ENCODE measurements at regions not wholly inside any gene's neighbourhood (a gene's known extent, or its start where the extent isn't known, plus 50 kb on each side); places are given as distances from the start of the nearest gene placed in this dataset.

DNA sequence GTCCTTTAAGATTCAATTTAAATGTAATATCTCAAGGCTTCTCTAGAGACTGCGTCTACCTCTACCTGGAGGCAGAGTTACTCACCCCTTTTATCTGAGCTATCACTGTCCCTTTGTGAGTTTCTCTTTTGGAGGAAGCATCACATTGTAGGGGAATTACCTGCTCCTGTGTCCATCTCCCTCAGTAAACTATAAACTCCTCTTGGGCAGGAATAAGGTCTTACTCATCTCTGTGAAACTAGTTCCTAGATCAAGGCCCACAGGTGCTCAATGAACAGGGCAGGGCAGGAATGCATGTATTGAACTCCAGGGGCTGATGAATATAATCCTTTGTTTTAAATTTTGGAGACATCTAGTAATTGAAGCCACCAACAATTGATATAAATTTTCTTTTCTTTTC lies 139.8 kb upstream of the ERCC6L2 start:
- H4K20me1 ChIP-seq (ENCODE audit: insufficient read depth, low read length, poor library complexity, severe bottlenecking): no peaks in the 10 kb centered on the region
- H3K4me2 ChIP-seq (ENCODE audit: low read depth, low read length, poor library complexity, severe bottlenecking): no peak overlapping the region
- H3K4me1 ChIP-seq (ENCODE audit: insufficient read depth, low read length, poor library complexity, severe bottlenecking): peaks cover 51% of the 10 kb centered on the region
- H3K79me2 ChIP-seq (ENCODE audit: insufficient read depth, low read length): no peaks in the 10 kb centered on the region
- no peaks in the 10 kb centered on the region for H3K9me2 ChIP-seq (replicated peaks; ENCODE audit: low read depth, low read length)
- no peaks in the 10 kb centered on the region for H3K27me3 ChIP-seq (ENCODE audit: insufficient read depth, low read length, poor library complexity, severe bottlenecking)
- no peaks in the 10 kb centered on the region for H3K36me3 ChIP-seq (ENCODE audit: insufficient read depth, low read length)
- peak overlapping the region; percentile 29 for H3K9ac ChIP-seq (ENCODE audit: low read depth, low read length, poor library complexity, severe bottlenecking)
- H3K4me3 ChIP-seq (ENCODE audit: low read length, poor library complexity, severe bottlenecking): no peak overlapping the region
- H3K9me3 ChIP-seq (ENCODE audit: insufficient read depth, low read depth, low read length): no peaks in the 10 kb centered on the region
- TF ChIP-seq, protein P1, sequence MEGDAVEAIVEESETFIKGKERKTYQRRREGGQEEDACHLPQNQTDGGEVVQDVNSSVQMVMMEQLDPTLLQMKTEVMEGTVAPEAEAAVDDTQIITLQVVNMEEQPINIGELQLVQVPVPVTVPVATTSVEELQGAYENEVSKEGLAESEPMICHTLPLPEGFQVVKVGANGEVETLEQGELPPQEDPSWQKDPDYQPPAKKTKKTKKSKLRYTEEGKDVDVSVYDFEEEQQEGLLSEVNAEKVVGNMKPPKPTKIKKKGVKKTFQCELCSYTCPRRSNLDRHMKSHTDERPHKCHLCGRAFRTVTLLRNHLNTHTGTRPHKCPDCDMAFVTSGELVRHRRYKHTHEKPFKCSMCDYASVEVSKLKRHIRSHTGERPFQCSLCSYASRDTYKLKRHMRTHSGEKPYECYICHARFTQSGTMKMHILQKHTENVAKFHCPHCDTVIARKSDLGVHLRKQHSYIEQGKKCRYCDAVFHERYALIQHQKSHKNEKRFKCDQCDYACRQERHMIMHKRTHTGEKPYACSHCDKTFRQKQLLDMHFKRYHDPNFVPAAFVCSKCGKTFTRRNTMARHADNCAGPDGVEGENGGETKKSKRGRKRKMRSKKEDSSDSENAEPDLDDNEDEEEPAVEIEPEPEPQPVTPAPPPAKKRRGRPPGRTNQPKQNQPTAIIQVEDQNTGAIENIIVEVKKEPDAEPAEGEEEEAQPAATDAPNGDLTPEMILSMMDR (conservative IDR thresholded peaks at IDR 0.05; ENCODE audit: low read length): no peak
- TF ChIP-seq EZH2phosphoT487 (IDR thresholded peaks at IDR 0.05; ENCODE audit: borderline replicate concordance): no peak
- no peaks in the 10 kb centered on the region for H3F3A ChIP-seq (ENCODE audit: low read depth)
- H2AFZ ChIP-seq (ENCODE audit: low read length): no peak overlapping the region

DNA sequence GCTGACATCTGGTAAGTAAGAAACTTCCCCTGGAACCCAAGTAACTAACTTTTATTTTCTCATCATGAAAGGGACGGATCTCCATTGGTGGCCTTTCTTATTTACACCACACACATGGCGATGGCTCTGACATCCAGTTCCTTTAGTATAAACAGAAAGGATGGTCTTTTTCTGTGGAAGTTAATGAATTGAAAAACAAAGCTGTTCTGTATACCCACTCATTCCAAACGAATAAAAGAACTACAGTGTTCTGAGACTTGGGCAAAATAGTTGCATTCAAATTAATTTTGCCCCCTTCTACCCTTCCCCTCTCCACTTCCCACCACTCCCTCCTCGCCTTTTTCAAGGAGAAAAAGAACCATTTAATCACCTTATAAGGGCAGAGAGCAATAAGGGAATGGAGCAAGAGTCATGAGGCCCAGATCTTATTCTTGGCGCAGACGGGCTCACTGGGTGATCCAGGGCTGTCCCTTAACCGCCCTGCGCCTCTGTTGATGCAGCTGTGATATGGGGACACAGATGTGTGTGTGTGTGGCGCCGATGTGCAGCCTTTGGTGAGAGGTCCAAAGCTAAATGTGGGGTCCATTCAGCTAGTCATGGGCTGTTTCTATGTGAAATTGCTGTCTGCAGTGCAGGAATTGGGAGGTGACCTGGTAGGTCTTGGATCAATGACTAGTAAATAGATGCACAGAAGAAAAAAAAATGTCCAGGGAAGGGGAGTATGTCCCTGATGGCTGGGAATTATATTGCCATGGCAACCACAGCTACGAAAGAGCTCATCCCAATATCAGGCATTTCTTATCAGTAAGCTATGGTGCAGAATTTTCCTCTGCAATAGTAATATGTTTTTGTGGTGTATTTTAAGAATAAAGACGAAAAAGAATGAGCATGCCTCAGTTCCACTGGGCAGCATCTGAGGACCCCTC lies 141.5 kb upstream of the ERCC6L2 start:
- no peak overlapping the region for H3K4me3 ChIP-seq (ENCODE audit: low read length, poor library complexity, severe bottlenecking)
- no peaks in the 10 kb centered on the region for H3F3A ChIP-seq (ENCODE audit: low read depth)
- no peaks in the 10 kb centered on the region for H3K27me3 ChIP-seq (ENCODE audit: insufficient read depth, low read length, poor library complexity, severe bottlenecking)
- H3K4me2 ChIP-seq (ENCODE audit: low read depth, low read length, poor library complexity, severe bottlenecking): no peak overlapping the region
- H3K9me2 ChIP-seq (replicated peaks; ENCODE audit: low read depth, low read length): no peaks in the 10 kb centered on the region
- no peak overlapping the region for H3K9ac ChIP-seq (ENCODE audit: low read depth, low read length, poor library complexity, severe bottlenecking)
- TF ChIP-seq, protein P1 (conservative IDR thresholded peaks at IDR 0.05; ENCODE audit: low read length): no peak
- TF ChIP-seq EZH2phosphoT487 (IDR thresholded peaks at IDR 0.05; ENCODE audit: borderline replicate concordance): no peak
- peak overlapping the region; percentile 50 for H2AFZ ChIP-seq (ENCODE audit: low read length)
- no peaks in the 10 kb centered on the region for H4K20me1 ChIP-seq (ENCODE audit: insufficient read depth, low read length, poor library complexity, severe bottlenecking)
- H3K9me3 ChIP-seq (ENCODE audit: insufficient read depth, low read depth, low read length): no peaks in the 10 kb centered on the region
- peaks cover 51% of the 10 kb centered on the region for H3K4me1 ChIP-seq (ENCODE audit: insufficient read depth, low read length, poor library complexity, severe bottlenecking)
- H3K79me2 ChIP-seq (ENCODE audit: insufficient read depth, low read length): no peaks in the 10 kb centered on the region
- H3K36me3 ChIP-seq (ENCODE audit: insufficient read depth, low read length): no peaks in the 10 kb centered on the region

DNA sequence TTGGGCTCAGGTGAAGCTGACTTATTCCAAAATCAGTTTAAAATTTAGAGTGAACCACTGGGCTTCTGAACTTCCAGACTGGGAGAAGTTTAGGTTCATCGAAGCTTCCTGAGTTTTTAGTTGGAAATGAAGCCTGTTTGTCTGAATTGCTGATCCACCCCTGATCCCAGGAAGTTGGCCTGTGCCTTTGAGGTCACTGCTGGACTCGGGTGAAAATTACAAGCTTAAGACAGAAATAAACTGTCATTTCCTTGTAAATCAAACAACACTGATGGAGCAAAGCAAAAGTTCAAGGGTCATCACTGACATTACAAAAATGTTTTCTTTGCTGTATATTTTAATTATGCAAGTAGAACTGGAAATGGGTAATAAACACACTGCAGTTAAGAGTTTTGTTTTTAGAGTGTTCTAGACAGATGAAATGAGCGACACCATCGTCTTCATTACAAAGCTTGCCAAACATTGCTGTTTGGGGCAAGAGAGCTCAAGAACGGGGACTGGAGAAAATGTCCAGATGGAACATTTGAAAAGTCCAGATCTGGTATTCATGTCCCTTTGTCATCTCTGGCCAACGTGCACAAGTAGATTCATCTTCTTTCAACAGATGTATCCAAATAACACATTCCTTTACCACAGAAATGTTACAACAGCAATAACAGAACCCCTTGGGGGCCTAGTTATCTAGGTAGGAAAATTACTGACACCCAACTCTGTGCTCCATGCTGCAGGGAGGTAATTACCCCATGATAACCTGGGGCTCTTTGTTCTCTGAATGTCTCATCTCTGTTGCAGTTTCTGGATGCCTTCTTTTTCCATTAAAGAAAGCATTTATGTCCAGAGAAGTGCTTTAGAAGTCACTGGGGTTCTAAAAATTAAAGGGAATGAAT lies 142.4 kb upstream of the ERCC6L2 start:
- Histone ChIP-seq H2AFZ (ENCODE audit: low read length) (peak overlapping the region; percentile 50), H3K9me2 (replicated peaks; ENCODE audit: low read depth, low read length) (no peaks in the 10 kb centered on the region), H3F3A (ENCODE audit: low read depth) (no peaks in the 10 kb centered on the region), H3K79me2 (ENCODE audit: insufficient read depth, low read length) (no peaks in the 10 kb centered on the region), H3K36me3 (ENCODE audit: insufficient read depth, low read length) (no peaks in the 10 kb centered on the region), H4K20me1 (ENCODE audit: insufficient read depth, low read length, poor library complexity, severe bottlenecking) (no peaks in the 10 kb centered on the region), H3K4me3 (ENCODE audit: low read length, poor library complexity, severe bottlenecking) (no peak overlapping the region), H3K9me3 (ENCODE audit: insufficient read depth, low read depth, low read length) (no peaks in the 10 kb centered on the region), H3K4me2 (ENCODE audit: low read depth, low read length, poor library complexity, severe bottlenecking) (no peak overlapping the region), H3K4me1 (ENCODE audit: insufficient read depth, low read length, poor library complexity, severe bottlenecking) (peaks cover 44% of the 10 kb centered on the region), H3K27me3 (ENCODE audit: insufficient read depth, low read length, poor library complexity, severe bottlenecking) (no peaks in the 10 kb centered on the region), H3K9ac (ENCODE audit: low read depth, low read length, poor library complexity, severe bottlenecking) (no peak overlapping the region)
- TF ChIP-seq, protein P1 (conservative IDR thresholded peaks at IDR 0.05; ENCODE audit: low read length): no peak
- no peak for TF ChIP-seq EZH2phosphoT487 (IDR thresholded peaks at IDR 0.05; ENCODE audit: borderline replicate concordance)
